ENCODE measurements at regions not wholly inside any gene's neighbourhood (a gene's known extent, or its start where the extent isn't known, plus 50 kb on each side); places are given as distances from the start of the nearest gene placed in this dataset.
"Not testable (repeated sequence)": the region's sequence is repeated elsewhere in the genome, so short reads cannot be mapped to it uniquely, and the experiment has no call there.

DNA sequence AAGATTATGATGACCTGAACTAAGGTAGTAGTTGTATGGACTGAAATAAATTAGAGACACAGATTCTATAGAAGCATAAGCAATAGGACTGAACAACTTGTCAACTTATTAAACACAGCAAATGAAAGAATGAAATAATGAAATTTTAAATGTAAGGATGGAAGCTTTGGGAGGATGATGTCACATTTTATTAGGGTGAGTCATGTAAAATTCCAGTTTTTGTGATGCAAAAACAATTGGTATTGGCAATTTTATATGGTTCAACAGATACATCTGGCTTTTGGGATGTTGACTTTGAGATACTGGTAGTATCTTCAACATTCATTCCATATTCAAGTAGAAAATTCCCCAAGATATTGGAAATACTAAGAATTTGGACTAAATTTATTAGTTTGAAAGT, 72.7 kb upstream of the IL15 start:
- DNase-seq (ENCODE audit: low read depth, low spot score), result no peak
- no peak overlapping the region for H3K4me3 ChIP-seq (ENCODE audit: low read length)

- DNase-seq (ENCODE audit: low read depth, low spot score); H3K4me3 ChIP-seq (ENCODE audit: low read length): not testable (repeated sequence)
These were observed 71.4 kb upstream of the IL15 start for GRCh38 chr4:141564961-141565360.

DNA sequence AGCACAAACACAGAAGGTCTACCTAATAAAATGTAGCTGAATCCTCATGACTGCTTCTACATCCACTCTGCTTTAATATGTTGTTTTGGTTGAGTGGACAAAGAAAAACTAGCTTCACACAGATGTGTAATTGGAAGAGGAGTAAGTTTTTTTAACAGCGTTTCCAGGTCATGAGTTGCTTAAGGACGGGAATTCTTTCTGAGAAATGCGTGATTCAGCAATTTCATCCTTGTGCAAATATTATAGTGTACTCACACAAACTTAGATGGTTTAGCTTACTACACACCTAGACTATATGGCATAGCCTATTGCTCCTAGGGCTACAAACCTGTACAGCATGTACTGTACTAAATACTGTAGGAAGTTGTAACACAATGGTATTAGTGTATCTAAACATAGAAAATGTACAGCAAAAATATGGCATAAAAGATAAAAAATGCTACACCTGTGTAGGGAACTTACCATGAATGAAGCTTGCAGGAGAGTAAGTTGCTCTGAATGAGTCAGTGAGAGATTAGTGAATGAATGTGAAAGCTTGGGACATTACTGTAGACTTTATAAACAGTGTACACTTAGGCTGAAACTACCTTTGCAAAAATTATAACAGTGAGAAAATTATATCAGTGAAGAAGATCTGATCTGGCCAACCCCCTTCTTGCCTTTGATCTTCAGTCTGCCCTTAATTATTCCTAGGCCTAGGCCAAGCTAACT, 70.8 kb upstream of the IL15 start:
- H3K4me3 ChIP-seq (ENCODE audit: low read length), result no peak overlapping the region
- DNase-seq (ENCODE audit: low read depth, low spot score), result no peak

DNA sequence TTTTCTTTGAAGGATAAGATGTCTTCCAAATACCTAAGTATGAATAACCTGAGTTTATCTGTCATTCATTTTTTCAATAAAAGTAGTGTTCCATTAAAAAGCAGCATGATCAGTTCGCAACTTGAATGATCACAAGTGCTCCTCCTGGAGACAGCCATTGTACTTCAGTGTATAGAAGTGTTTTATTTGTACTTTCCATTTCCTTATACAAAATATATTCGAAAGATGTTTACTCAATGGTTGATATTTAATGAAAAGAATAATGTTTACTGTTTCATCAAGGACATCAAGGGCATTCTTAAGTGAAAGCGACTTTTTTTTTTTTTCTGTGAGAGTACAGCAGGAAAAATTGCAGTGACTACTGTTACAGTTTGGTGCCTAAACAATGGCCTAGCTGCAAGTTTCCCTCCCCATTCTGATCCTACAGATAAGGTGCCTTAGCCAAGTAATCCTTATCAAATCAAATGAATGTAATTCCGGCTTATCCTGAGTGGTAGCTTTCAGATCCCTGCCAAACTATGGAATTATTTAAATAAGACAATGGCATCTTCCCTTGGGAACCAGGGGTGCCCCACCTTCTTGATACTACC, 69.0 kb upstream of the IL15 start:
- H3K4me3 ChIP-seq (ENCODE audit: low read length), result no peak overlapping the region
- DNase-seq (ENCODE audit: low read depth, low spot score), result no peak

- DNase-seq (ENCODE audit: low read depth, low spot score), result no peak
- H3K4me3 ChIP-seq (ENCODE audit: low read length), result no peak overlapping the region
These were observed 67.2 kb upstream of the IL15 start for GRCh38 chr4:141569141-141569540.

DNA sequence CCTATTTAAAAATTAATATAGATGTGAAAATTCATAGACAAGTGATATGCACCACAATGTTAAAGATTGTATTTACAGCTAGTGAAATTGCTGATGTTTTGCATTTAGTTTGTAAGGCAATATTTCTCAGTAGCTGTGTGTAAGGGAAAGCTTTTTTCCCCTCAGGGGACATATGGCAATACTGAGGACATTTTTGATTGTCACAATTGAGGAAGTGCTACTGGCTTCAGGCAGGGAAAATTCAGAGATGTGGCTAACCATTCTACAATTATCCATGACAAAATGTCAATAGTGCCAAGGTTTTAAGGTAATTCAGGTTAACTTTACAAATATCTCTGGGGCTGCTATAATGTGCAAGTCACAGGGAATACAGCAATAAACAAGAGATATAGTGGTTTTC, 66.1 kb upstream of the IL15 start:
- no peak overlapping the region for H3K4me3 ChIP-seq (ENCODE audit: low read length)
- no peak for DNase-seq (ENCODE audit: low read depth, low spot score)

DNA sequence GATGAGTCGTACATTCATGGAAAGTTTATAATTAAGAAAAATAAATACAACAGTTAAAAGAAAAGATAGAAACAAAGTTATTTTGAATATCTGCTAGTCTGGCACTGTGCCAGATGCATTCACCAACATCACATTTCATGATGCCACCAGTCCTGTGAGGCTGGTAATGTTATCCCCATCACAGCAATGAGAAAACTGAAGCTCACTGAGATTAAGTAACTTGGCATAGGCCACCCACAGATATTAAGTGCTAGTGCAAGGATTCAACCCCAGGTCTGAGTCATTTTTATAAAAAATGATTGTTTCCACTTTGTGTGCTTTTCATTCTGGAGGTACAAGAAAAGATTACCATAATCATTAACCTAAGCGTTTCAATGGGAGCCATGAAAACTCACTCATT, 65.0 kb upstream of the IL15 start:
- H3K4me3 ChIP-seq (ENCODE audit: low read length), result no peak overlapping the region
- no peak for DNase-seq (ENCODE audit: low read depth, low spot score)

GRCh38 chr4:141571793-141572192, 64.6 kb upstream of the IL15 start:
- no peak for DNase-seq (ENCODE audit: low read depth, low spot score)
- no peak overlapping the region for H3K4me3 ChIP-seq (ENCODE audit: low read length)

DNA sequence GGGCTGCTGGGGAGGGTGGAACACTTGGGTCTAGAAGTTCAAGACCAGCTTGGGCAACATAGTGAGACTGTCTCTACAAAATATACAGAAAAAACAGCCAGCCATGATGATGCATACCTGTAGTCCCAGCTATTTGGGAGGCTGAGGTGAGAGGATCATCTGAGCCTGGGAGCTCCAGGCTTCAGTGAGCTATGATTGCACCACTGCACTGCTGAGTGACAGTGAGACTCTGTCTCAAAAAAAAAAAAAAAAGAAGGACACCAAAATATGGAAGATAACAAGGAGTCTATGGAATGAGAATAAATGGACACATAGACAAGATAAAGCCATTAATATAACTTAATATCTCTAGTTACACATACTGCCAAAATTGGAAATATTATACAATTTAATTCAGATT, 62.7 kb upstream of the IL15 start:
- no peak overlapping the region for H3K4me3 ChIP-seq (ENCODE audit: low read length)
- no peak for DNase-seq (ENCODE audit: low read depth, low spot score)

GRCh38 chr4:141575884-141576283, 60.5 kb upstream of the IL15 start:
- no peak overlapping the region for H3K4me3 ChIP-seq (ENCODE audit: low read length)
- DNase-seq (ENCODE audit: low read depth, low spot score), result no peak

GRCh38 chr4:141576585-141577110, 59.7 kb upstream of the IL15 start:
- DNase-seq (ENCODE audit: low read depth, low spot score), result no peak
- no peak overlapping the region for H3K4me3 ChIP-seq (ENCODE audit: low read length)

DNA sequence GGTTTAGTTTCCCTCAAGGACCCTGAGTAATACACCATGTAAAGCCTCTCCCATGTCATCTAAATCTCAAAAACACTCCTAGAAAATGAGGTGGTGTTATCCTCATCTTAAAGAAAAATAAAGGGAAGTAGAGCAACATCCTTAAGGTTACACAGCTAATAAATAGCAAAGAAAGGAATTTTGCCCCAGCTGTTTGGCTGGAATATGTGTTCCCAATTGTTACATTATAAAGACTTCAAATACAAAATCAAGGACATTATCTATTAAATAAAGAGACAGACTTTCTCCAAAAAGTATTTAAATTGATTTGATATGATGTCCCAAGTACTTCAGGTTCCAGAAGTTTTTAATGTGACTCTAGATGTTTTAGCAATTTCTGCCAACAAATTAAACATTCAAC, 57.9 kb upstream of the IL15 start:
- no peak for DNase-seq (ENCODE audit: low read depth, low spot score)

DNA sequence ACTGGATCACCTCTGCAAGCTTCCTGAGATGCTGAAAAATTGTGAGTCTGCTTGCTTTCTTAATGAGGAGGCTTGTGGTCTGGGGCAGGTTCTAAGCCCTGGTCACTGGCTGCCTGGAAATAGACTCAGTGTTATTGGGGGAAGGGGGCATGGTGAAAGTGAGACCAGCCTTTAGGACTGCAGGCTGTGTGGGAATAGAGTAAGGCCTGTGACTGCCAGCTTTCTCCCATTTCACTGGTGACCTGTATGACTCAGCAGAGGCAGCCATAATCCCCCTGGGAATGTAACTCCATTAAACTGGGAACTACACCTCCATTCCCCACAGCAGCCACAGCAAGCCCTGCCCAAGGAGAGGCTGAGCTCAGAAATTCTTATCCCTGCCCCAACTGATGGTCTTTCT, 55.9 kb upstream of the IL15 start:
- DNase-seq (ENCODE audit: low read depth, low spot score), result no peak

More for the DNA sequence above, 57.9 kb upstream of the IL15 start:
- no peak overlapping the region for H3K4me3 ChIP-seq (ENCODE audit: low read length)

More for the DNA sequence above, 55.9 kb upstream of the IL15 start:
- H3K4me3 ChIP-seq (ENCODE audit: low read length), result no peak overlapping the region
